ENCODE measurements at regions not wholly inside any gene's neighbourhood (a gene's known extent, or its start where the extent isn't known, plus 50 kb on each side); places are given as distances from the start of the nearest gene placed in this dataset.

DNA sequence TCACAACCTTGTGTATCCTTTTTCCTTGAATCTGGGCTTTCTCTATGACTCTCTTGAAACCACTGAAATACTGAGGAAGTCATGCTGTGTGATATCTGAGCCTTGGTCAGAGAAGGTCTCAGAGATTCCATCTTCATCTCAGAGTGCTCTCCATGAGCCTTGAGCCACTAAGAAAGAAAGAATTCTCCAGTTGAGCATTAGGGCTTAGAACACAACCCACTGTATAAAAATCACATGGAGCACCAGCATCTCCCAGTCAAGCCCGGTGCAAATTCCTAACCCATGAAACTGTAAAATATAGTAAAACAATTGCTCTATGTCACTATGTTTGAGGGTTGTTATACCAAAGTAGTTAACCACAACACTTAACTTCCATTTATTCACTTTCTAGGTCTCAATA is 181.4 kb downstream of the MOXD1 start:
- no peak overlapping the region for H3K4me3 ChIP-seq (ENCODE audit: extremely low read depth in 1 of 4, insufficient read depth in 2 of 4, low read depth in 3 of 4, low read length in 4 of 4)

More for the DNA sequence above, 181.4 kb downstream of the MOXD1 start:
- no peak overlapping the region for H4K5ac ChIP-seq (ENCODE audit: insufficient read length, low read depth, low read length)
- no peaks in the 10 kb centered on the region for H3K23me2 ChIP-seq (ENCODE audit: low read depth, low read length)
- H2AK5ac ChIP-seq (ENCODE audit: low read depth, low read length), result no peak overlapping the region
- H4K91ac ChIP-seq (replicated peaks; ENCODE audit: insufficient read length, low read length), result no peak overlapping the region
- TF ChIP-seq ATF3 (IDR thresholded peaks at IDR 0.05; ENCODE audit: insufficient read depth, low read depth, low read length) (no peak), CBX5 (IDR thresholded peaks at IDR 0.05; ENCODE audit: low read depth, low read length) (no peak), HDAC6 (IDR thresholded peaks at IDR 0.05; ENCODE audit: low read depth, low read length) (no peak)
- H3K36me3 ChIP-seq (ENCODE audit: control insufficient read depth in 2 of 4, insufficient read depth in 4 of 4, low read length in 3 of 4), result no peaks in the 10 kb centered on the region
- no peak overlapping the region for H3K14ac ChIP-seq (ENCODE audit: insufficient read length)
- FAIRE-seq, result no peak
- H3K4me1 ChIP-seq (replicated peaks in 1 of 4; ENCODE audit: control insufficient read depth in 3 of 4, insufficient read depth in 4 of 4, low read length in 3 of 4), result no peaks in the 10 kb centered on the region
- no peaks in the 10 kb centered on the region for H3K79me2 ChIP-seq (ENCODE audit: control insufficient read depth in 1 of 2, insufficient read depth in 2 of 2, low read length in 2 of 2)
- H3K9ac ChIP-seq (replicated peaks in 1 of 4; ENCODE audit: extremely low read depth in 1 of 4, low read depth in 3 of 4, low read length in 3 of 4), result no peak overlapping the region
- H3K56ac ChIP-seq (replicated peaks; ENCODE audit: insufficient read length, low read depth, low read length), result no peak overlapping the region
- no peak overlapping the region for H3K23ac ChIP-seq (ENCODE audit: insufficient read length)
- no peak overlapping the region for H3K18ac ChIP-seq (ENCODE audit: extremely low read depth, low read length)
- no peaks in the 10 kb centered on the region for H3K27me3 ChIP-seq (replicated peaks in 1 of 4; ENCODE audit: control insufficient read depth in 3 of 4, extremely low read depth in 1 of 4, insufficient read depth in 3 of 4, low read length in 3 of 4)
- no peaks in the 10 kb centered on the region for H4K20me1 ChIP-seq (replicated peaks in 1 of 2; ENCODE audit: control insufficient read depth in 1 of 2, insufficient read depth in 2 of 2, low read length in 2 of 2)
- ChIA-PET POLR2A (ENCODE audit: partially characterized antibody) (no interaction called here), CTCF (ENCODE audit: partially characterized antibody) (interaction anchor here (2.3 kb wide), 1 partner anchor 295 kb away, joined by 13 read pairs; no protein-coding TSS in a partner anchor)
- no peak overlapping the region for H3K4ac ChIP-seq (replicated peaks; ENCODE audit: insufficient read length, low read depth, low read length)
- H2BK20ac ChIP-seq (ENCODE audit: low read length), result no peak overlapping the region
- H2BK5ac ChIP-seq (ENCODE audit: low read depth, low read length), result no peak overlapping the region
- WGBS, 2 experiments (ENCODE audit: extremely low coverage in 1 of 2, insufficient coverage in 1 of 2, insufficient read length in 1 of 2, insufficient replicate concordance in 2 of 2, low coverage in 1 of 2, low lambda C conversion rate in 2 of 2, missing lambda C conversion rate in 1 of 2), result 100% methylated on average over 1 of the region's 1 CpG; no CpG with 5 or more reads in 1 of the 2 experiments
- no peaks in the 10 kb centered on the region for H3K9me3 ChIP-seq (ENCODE audit: insufficient read depth in 2 of 2, low read depth in 1 of 2, low read length in 1 of 2)
- DNase-seq (ENCODE audit: low read depth in 1 of 2, low spot score in 2 of 2), result no peak
- no peak overlapping the region for H2AFZ ChIP-seq (ENCODE audit: low read length)
- no peaks in the 10 kb centered on the region for H3K79me1 ChIP-seq (ENCODE audit: low read depth, low read length)
- no peak overlapping the region for H3K4me2 ChIP-seq (ENCODE audit: insufficient read depth in 1 of 2, low read depth in 2 of 2, low read length in 2 of 2)
- no peak overlapping the region for H4K8ac ChIP-seq (ENCODE audit: extremely low read depth, insufficient read depth, low read length)
- no peak overlapping the region for H2BK15ac ChIP-seq (ENCODE audit: low read length)
- no peak overlapping the region for H2BK12ac ChIP-seq (ENCODE audit: low read depth, low read length)
- no peak overlapping the region for H3K27ac ChIP-seq (ENCODE audit: low read depth, low read length)
- H2BK120ac ChIP-seq (replicated peaks; ENCODE audit: low read depth, low read length), result no peak overlapping the region

Measured in H1 (cell line).